Stimulated activated CD4-positive, alpha-beta T cell treated with anti-CD3 and anti-CD28 coated beads, Interleukin-4, amount 100 ng/mL, for 4 hours (primary cell): ENCODE measurements at regions not wholly inside any gene's neighbourhood (a gene's known extent, or its start where the extent isn't known, plus 50 kb on each side); places are given as distances from the start of the nearest gene placed in this dataset.
"Not testable (repeated sequence)": the region's sequence is repeated elsewhere in the genome, so short reads cannot be mapped to it uniquely, and the experiment has no call there.

Source experiments
- DNase-seq, 2 experiments: peaks; one replicate each; pipeline ENCODE4 v3.0.0-alpha.2; 2020

DNA sequence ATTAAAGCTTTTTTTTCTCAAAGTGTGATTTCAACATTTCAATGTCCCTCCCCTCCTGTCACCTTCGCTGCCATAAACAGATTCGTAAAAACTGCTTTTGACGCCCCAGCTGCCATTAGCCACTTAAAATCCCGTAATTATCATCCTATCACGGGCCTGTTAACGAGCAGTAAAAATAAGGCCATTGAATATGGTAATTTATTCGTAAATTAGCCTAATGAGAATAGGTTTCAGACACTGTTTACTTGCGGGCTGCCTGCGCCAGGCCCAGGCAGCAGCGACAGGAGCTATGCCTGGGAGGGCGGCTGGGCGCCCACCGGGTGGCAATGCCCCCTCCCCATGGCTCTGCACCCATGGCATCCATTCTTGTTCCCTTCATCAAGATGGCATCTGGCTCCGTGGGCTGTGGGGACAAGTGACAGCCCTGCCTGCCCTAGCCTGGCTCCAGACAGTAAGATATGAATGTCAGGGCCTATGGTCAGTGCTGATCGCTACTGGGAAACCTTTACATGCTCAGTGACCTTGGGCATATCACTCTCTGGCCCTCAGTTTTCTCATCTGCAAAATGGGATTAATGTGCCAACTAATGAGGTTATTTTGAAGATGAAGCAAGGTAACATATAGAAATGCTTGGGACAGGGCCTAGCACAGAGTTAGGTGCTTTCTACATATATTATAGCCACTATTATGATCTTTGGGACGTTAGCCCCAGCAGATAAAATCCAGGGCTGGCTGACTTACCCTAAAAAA, 500.8 kb downstream of the MN1 start:
- no peak for DNase-seq

DNA sequence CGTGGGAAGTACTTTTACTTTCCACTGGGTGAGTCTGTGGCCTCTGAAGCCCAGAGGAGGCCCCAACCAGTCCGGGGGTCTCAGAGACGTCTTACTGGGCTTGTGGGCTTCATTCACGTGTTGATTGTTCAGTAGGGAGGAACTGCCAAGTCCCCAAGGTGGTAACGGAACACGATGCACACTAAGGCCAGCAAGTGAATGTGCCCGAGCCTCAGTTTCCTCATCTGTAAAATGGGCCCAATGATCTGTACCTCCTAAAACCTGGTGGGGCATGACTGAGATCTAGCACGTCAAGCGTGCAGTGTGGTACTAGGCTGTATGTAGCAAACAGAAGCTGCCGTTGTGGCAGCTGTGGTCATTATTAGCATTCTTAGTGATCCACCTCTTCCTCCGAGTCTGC, 499.1 kb downstream of the MN1 start:
- no peak for DNase-seq

DNA sequence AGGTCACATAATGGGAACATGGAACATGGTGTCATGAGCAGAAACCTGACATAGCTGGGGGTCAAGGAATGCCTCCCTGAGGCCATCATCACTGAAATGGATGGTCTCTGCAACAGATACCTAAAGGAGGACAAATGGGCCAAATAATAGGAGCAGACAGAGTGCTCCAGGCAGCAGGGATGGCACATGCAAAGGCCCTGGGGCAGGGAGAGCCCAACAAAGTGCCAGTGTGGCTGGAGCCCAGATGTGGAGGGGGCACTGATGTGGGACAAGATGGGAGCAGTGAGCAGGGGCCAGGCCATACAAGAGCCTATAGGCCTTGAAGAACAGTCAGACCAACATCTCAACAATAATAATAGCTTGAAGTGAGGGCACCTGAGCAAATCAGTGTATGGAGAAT, 497.8 kb downstream of the MN1 start:
- DNase-seq, result no peak

DNA sequence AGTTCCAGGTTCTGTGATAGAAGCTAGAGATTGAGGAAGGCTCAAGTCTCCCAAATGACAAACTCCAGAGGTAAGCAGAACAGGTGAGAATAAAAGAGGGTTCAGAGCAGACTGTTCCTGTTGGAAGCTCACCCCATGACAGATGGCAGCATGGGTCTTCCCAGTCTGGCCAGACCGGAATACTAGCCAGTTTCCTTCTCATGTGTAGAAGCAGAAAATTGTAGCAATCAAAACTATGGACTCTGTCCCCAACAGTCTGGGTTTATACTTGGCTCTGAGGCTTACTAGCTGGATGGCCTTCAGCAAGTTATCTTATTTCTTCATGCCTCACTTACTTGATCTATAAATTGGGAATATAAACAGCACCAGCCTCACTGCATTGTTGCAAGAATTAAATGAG, 494.8 kb downstream of the MN1 start:
- DNase-seq, result no peak

DNA sequence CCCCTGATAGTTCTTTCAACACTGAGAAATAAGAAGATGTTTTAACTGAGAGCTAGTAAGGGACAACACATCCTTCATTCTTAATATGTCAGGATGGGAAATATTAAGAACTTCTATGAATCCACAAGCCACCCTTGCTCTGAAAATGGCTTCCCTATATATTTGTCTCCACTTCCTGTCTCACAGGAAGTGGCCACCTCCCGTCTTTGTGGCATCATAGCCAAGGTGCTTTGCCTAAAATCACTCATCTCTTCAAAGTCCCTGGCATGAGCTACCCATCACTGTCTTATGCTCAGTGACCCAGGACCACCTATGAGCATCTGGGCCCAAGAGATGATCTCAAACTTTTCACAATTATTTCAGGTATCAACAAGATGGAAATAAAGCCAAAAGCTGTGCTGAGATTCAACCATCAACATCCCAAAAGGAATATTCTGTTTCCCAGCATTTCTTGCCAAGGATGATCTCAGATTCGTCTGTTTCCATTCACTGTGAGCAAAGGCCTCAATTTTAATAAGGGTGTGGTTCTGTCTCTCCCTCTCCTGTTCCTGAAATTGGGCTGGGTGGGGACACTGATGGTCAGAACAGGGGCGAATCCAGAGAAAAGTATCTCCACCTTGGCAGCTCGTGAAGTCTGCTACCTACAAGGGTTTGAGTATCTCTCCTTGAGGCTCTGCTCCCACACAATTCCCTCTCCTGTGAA, 493.9 kb downstream of the MN1 start:
- no peak for DNase-seq

DNA sequence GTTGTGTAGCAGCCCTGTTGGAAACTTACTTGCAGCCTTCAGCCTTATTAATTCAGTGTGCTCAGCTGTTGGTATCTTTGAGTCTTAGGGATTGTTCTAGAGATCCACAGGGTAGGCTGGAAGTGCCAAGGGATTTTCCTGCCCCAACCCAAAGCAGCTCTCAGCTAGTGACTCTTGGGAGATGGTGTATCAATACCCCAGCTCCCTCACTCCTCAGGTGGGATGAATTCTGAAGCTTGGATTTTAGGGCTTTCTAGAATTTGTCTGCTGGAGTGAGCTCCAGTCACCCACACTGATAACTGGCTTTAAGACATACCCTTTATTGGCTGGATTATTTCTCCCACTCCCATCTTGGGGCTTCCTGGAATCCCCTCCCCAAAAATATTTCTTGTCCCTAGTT, 493.0 kb downstream of the MN1 start:
- DNase-seq, result no peak

DNA sequence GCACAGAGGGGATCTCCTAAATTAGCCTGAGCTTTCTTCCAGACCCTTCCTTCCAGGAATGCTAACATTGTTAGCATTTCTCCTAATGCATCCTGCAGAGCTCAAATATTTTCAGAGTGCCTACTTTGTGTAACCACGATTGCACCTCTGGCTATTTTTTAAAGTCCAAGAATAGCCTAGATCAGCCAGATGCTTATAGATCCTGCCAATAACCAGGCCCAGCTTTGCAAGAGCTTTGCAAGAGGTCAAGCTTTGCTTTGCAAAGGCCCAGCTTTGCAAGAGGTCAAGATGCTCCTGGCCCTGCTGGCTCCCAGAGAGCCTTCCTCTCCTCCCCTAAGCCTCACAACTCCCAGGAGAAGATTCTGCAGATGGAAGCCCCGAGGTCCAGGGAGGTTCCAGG, 491.9 kb downstream of the MN1 start:
- DNase-seq, result no peak

DNA sequence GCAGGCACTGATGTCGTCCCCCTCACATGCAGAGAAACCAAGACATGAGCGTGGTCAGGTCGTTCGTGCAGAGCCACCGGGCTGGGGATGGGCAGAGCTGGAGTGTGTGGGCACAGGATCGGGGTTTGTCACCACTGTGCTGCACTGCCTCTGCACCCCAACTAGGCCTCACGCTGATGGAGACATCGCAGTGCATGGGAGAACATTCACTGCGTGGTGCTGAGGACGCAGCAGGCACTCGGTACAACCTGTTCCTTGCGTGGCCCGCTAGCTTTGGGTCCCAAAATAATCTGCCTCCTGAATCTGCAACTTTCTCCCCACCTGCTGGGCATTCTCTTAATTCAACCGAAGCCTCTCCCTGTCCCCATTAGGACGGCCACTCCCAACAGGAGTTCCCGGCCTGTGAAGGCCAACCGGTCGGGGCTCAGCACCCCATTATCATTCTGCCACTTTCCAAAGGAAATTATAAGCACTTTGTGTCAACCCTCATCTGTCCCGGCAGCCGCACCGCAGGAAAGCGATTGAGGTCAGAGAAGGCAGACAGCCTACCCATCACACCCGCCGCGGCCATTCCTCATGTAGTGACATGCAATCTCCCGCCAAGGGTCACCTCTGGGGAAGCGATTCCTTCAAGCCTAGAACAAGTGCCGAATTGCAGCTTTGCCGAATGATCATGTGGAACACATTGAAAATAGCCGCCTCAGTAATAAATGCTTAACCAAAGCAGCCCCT, 490.4 kb downstream of the MN1 start:
- no peak for DNase-seq

DNA sequence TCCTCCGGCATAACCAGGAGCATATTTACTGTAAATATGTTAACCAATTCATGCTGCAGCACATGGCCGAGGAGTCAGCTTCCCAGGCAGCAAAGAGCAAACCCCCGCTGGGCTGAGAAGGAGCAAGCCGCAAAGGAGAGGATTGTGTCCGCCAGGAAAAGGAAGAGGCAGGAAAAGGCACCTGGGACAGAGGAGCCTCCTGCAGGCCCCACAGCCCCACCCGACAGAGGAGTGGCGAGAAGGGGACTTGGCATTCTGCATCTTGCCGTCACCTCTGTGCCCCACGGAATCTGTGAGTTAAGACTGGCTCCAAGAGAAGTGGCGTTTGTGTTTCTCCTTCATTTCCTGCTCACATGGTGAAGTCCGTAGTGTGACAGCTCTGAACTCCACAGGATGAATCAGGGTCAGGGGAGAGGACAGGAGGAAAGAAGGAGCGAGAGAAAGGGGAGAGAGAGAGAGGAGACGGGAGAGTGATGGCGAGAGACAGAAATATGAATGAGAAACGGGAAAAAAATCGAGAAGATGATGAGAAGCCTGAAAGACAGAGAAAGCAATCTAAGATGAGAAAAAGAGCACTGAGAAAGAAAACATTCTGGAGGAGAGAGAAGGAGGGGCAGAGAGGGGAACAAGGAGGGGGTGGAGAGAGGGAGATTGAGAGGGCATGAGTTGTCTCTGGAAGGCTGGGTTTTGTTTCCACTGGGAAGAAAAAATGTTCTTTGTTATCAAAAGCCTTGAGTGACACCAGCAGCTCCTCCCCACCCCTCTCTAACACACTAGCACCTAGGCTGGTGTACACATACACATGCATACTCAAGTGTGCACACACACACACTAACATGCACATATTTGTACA, 489.6 kb downstream of the MN1 start:
- DNase-seq, result no peak

DNA sequence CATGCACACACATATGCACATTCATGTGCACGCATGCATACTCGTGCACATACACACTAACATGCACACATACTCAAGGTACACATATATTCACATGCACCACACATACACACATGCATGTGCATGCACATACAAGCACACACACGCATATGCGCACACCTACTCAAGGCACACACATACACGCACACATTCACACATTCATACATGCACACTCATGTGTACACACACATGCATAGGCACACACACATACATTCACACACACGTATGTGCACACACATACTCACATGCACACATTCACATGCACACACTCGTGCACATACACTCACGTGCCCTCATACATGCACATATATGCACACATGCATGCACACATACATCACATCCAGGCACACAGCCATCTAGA, 489.0 kb downstream of the MN1 start:
- no peak for DNase-seq

DNA sequence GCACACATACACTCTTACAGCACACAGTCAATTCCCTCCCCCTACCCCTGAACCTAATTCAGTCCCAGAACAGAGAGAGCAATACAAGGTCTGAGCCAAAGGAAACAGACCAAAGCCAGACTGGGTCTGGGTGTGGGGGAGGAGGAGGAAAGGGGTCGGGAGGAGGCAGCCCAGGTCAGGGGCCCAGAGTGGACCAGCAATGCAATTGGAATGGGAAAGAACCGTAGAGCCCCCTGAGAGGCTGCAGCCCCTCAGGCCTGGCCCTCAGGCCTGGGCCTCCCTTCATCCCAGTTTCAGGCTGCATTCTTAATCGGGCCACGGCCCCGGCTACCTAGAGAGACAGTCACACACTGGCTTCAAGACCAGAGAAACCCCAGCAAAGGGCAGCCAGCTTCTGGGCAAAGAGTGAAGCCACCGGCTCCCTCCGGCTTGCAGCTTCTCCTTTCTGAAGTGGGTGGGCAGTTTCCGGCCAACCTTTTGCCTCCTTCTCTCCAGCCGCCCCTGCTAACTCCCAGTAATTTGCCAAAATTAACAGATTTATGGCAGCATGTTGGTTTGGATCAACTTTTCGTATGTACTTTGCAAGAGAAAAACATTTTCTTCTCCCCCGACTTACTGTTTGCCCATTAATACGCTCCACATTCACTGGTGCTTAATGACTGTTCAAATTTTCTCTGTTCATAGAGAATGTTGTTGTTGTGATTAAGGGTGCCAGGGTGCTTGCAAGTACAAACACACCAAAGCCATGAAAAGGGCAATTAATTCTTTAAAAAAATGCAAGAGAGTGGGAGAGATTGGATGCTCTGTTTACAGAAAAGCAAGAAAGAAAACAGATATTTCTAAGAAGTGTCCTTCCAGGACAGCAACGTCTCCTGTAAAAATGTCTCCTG, 488.3 kb downstream of the MN1 start:
- no peak for DNase-seq

DNA sequence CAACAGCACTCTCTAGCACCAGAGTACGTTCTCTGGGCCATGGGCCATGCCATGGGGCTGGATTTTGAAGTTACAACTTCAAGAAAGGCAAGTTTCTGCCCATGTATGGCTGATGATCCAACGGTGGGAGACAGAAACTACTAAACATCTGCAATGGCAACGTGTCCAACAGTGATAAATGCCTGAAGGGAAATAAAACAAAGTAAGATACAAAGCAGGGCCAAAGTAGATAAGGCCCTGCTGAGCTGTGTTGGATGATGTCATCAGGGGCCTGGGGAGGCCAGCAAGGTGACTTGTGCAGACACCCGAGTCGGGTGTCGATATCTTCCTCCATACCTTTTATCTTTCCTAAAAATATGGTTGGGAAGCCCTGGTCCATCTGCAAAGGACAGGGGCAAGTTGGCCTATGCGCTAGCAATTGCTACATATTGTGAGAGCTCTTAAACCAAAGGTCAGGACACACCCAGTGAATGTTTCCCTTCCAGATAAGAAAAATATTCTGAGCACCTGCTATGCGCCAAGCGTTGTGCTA, 487.2 kb downstream of the MN1 start:
- DNase-seq, result no peak

DNA sequence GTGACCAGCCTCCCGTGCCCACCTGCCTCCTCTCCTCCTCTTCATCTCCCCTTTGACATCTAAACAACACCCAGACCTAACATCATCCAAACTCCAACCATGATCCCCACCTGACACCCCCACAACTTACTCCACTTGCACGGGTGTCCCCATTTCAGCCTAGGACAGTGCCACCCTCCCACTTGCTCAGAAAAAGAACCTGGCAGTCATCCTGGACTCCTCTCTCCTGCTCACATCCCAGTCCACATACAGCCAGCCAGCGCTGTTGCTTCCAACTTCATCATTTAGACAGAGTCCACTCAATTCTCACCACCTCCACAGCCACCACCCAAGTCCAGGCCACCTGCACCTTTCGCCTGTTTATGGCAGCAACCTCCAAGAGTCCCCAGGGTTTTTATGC, 485.7 kb downstream of the MN1 start:
- DNase-seq, result no peak

DNA sequence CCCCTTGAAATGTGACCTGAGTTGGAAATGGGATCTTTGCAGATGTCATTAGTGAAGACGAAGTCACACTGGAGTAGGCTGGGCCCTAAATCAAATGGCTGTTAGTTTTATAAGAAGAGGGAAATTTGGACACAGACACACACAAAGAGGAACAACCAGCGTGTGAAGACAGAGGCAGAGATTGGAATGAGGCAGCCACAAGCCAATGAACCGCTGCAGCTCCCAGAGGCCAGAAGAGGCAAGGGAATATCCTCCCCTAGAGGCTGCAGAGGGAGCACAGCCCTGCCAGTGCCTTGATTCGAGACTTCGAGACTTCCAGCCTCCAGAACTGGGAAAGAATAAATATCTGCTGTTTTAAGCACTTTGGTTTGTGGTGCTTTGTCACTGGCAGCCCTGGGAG, 484.5 kb downstream of the MN1 start:
- no peak for DNase-seq

DNA sequence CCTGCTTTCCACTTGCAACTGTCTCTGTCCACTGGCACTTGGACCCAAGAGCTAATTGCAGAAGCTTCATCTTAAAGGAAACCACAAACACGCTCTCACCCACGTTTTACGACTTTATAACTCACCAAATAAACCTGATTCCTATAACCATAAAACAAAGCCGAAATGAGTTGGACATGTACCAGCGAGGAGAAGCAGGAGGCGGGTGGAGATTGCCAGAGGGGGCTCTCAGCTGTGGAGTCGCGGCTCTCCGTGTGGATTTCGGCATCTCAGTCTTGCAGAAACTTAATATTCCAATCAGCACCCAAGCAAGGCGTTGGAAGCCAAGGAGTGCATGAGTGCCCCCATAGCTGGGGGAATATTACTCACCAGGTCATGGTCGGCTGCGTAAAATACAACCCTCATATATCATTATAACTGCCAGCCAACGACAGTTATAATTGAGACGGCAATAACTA, 483.6 kb downstream of the MN1 start:
- no peak for DNase-seq

DNA sequence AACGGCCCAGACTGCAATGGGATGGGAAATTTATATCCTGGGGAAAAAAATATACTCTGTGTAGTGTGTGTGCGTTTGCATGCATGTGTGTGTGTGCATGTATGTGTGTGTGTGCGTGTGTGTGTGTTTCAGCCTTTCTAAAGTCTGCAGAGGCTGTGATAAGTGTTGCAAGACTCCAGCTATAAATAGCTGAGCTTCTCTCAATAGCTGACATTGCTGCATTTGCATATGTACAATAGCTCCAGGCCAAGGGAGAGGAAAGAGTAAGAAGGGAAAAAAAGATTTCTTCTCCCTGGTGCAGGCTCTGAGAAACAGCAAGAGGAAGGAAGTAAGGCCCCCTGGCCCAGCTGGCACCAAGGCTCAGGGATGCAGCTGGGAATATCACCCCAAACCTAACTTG, 483.0 kb downstream of the MN1 start:
- DNase-seq, result no peak

DNA sequence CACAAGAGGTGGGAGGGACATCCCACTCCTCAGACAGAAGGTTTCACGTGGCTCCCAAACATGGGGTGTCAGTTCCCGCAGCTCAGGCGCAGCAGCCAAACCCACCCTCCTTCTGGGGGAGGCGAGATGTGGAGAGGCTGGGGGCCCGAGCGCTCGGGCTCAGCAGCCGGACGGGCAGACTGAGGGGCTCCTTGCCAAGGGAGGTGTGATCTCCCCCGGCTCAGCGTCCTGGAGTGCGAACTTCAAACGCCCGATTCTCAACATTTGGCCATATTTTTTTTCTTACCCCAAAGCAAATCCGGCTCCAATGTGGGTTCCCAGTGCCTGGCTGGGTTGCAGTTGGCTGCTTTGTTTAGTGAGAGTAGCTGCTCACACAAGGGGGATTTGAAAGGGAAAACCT, 477.9 kb downstream of the MN1 start:
- no peak for DNase-seq

DNA sequence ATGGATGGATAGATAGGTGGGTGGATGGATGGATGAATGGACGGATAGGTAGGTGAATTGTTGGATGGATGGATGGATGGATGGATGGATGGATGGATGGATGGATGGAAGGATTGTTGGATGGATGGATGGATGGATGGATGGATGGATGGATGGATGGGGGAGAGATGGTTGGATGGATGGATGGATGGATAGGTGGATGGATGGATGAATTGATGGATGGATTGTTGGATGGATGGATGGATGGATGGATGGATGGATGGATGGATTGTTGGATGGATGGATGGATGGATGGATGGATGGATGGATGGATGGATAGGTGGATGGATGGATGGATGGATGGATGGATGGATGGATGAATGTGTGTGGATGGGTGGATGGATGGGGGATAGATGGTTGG, 476.6 kb downstream of the MN1 start:
- DNase-seq, result not testable (repeated sequence)

DNA sequence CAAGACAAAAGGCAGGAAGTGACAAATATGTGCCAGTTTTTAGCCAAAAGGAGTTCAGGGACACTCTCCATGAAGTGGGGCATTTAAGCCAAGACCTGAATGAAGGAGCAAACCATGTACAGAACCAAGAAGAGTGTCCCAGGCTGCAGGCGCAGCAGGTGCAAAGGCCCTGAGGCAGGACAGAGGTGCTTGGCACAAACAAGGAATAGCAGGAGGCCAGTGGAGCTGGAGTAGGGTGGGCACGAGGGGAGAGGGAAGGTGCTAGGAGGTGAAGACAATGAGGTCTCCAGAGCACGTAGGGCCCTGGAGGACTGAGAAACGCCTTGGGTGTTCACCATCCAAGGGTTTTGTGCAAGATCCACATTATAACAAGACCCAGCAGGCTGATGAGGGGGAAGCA, 474.1 kb downstream of the MN1 start:
- no peak for DNase-seq

DNA sequence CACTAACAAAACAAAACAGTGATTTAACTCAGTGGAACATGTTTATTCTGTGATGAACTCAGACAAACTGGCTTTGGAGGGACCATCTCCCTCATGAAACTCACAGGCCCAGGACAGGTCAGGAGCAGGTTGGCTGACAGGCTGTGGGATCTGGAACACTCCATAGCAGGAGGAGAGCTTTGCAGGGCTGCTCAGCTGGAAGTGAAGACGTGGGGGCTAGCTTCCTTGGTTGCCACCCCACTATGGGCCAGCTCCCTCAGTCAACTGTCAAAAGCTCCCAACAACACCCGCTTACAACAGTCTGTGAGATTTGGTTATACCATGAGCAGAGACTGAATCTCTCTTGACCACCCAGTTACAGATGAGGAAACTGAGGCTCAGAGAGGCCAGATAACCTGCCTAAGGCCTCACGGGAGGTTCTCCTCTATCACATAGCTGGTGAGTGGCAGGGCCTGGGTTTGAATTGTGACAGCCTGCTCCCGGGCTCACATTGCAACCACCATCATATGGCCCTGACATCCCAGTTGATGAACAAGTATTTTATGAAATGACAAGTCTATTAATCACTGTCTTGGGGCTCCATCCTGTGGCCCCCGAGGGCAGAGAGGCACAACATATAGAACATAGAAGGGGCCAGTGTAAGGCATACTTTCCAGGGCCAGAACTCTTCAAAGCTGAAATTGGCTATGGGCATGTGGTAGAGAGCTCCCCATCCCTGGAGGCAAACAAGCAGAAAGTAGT, 473.4 kb downstream of the MN1 start:
- no peak for DNase-seq
